GM12872 (cell line): ENCODE measurements at regions not wholly inside any gene's neighbourhood (a gene's known extent, or its start where the extent isn't known, plus 50 kb on each side); places are given as distances from the start of the nearest gene placed in this dataset.

Experiments
- TF ChIP-seq, protein P1 (sequence below): IDR thresholded peaks from 3 replicates; pipeline ENCODE4 v1.5.1; 2011; ENCODE audit warnings: low read depth, mild to moderate bottlenecking, low read length, moderate library complexity; ENCODE audit not compliant: insufficient read depth

DNA sequence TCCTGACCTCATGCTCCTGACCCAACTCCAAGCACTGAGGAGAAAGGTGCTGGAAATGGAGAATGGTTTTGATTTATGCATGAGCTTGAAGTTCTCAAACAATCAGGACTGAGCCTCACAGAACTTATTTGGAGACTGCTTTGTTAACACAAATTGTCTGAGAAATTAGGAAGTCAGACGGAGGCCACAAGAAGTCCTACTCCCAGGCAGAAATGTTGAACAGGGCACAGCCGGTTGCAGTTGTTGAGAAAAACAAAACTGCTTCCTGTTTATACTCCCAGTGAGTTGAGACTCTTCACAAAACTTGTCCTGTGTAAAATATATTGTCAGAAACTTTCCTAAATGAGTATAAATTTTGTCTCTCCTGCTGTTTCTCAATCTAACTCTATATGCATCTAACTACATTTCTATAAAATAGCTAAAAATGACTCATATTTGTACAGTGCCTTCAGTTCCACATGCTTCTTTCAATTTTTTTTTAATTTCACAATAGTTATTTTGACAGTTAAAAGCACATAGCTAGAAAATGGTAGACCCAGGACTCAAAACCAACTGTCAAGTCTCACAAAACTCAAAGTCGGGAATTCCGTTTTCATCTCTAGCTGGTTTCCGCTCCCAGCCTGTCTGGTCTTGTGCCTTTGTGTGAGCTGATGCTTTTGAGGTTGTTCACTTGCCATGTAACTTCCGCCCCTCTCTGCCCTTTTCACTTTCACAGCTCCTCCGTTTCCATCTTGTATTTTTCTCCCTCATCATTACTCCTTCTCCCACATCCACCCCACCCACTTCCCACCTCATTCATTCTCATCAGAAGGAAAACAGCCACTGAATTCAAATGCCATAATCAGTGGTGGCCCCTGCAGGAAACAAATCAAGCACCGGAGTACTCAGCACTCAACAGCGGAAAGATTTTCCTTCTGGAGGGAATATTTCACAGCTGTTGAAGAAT is 215.0 kb downstream of the SUCLG1 start:
- TF ChIP-seq, protein P1, sequence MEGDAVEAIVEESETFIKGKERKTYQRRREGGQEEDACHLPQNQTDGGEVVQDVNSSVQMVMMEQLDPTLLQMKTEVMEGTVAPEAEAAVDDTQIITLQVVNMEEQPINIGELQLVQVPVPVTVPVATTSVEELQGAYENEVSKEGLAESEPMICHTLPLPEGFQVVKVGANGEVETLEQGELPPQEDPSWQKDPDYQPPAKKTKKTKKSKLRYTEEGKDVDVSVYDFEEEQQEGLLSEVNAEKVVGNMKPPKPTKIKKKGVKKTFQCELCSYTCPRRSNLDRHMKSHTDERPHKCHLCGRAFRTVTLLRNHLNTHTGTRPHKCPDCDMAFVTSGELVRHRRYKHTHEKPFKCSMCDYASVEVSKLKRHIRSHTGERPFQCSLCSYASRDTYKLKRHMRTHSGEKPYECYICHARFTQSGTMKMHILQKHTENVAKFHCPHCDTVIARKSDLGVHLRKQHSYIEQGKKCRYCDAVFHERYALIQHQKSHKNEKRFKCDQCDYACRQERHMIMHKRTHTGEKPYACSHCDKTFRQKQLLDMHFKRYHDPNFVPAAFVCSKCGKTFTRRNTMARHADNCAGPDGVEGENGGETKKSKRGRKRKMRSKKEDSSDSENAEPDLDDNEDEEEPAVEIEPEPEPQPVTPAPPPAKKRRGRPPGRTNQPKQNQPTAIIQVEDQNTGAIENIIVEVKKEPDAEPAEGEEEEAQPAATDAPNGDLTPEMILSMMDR, result no peak

- TF ChIP-seq, protein P1, result no peak
These were observed 220.2 kb downstream of the SUCLG1 start for GRCh38 chr2:84238907-84239306.

DNA sequence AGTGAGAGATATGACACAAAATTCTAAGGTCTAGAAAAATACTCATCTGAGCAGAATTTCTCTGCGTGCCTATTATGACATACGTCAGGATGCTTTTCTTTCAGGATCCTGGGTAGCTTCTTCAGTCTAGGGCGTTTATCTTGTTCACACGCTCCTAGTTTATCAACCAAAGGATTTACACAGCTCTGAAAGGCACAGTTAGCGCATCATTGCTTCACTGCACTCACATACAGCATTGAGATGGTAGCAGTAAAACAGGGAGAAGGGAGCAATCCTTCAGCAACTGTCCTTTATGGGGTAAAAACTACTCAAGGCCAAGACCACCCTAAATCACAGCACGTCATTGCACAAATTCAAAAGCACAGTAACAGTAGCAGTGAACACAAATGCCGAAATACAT is 222.8 kb downstream of the SUCLG1 start:
- TF ChIP-seq, protein P1, result no peak

DNA sequence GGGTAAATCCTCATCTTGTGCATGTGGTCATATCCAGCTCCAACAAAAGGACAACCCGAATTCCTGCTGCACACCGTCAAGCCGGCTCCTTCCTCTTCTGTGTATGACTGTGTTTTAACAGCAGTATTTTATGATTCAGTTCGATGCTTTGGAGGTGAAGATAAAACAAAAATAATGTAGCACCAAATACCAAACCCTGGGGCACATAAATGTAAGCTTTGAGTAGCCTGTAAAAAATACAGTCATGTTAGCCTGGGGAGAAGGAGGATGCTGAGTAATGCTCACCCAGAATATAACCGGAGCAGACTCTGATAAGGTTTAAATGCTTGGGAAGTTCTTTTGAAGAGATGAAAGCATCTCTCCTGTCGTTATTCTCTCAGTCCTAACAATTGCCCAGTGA is 225.0 kb downstream of the SUCLG1 start:
- TF ChIP-seq, protein P1, result no peak

- TF ChIP-seq, protein P1, result no peak
These were observed 227.6 kb downstream of the SUCLG1 start for GRCh38 chr2:84231478-84231877.

DNA sequence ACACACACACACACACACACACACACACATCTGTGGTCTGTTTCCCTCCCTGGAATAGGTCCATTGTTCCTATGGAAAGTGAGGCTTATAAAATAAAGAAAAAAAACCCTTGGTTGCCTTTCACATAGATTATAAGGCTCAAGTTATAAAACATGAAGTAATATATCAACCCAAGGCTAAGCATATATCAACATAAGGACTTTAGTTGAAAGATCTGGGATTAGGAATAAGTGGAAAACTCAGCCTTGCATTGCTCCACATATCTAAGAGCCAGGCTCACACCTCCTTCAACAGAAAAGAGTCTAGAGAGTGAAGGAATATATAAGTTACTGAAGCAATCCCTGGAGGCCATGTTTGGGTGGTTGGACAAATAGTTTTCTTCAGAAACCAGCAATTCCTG is 235.0 kb downstream of the SUCLG1 start:
- TF ChIP-seq, protein P1, result no peak

DNA sequence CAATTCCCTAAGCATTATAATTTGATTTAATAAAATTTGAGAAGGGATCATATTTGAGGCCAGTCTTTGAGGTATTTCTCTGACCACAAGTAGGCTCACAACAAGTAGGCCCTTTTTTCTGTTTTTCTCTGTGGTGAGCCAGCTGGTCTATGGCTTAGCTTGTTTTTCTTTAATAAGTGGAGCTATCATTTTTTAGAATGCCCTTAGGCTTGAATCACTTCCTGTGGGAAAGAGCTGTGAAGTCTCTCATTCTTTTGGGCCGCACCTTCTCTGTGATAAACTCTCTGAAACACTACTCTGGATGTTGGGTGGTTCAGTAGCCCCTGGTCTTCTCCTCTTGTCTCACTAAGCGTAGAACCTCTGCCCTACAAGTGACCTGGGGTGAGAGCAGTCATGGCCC is 235.9 kb downstream of the SUCLG1 start:
- TF ChIP-seq, protein P1, result no peak
